ENCODE measurements at regions not wholly inside any gene's neighbourhood (a gene's known extent, or its start where the extent isn't known, plus 50 kb on each side); places are given as distances from the start of the nearest gene placed in this dataset.

GRCh38 chr10:81386817-81387216, 488.2 kb upstream of the NRG3 start:
- Histone ChIP-seq H3K27ac (ENCODE audit: low read depth, low read length) (no peak overlapping the region), H3K9me2 (replicated peaks; ENCODE audit: insufficient read depth, low read length) (no peaks in the 10 kb centered on the region), H3K4me3 (ENCODE audit: insufficient read depth, low read length, poor library complexity, severe bottlenecking) (no peak overlapping the region), H3F3A (ENCODE audit: insufficient read depth) (no peaks in the 10 kb centered on the region), H3K36me3 (ENCODE audit: low read length) (no peaks in the 10 kb centered on the region), H3K9me3 (ENCODE audit: insufficient read depth, low read length) (no peaks in the 10 kb centered on the region), H3K4me2 (ENCODE audit: low read depth, low read length, poor library complexity, severe bottlenecking) (no peak overlapping the region), H3K9ac (ENCODE audit: low read length) (no peak overlapping the region), H3K79me2 (ENCODE audit: insufficient read depth, low read length) (no peaks in the 10 kb centered on the region), H2AFZ (ENCODE audit: low read depth, low read length, severe bottlenecking) (no peak overlapping the region), H3K27me3 (ENCODE audit: low read length) (no peaks in the 10 kb centered on the region), H4K20me1 (ENCODE audit: low read depth, low read length) (no peaks in the 10 kb centered on the region)
- TF ChIP-seq EZH2phosphoT487 (conservative IDR thresholded peaks at IDR 0.05; ENCODE audit: low read length) = no peak
- TF ChIP-seq CTCF (IDR thresholded peaks at IDR 0.05; ENCODE audit: insufficient read depth, low read length, poor library complexity, severe bottlenecking) = no peak

GRCh38 chr10:81403451-81403850, 471.5 kb upstream of the NRG3 start:
- Histone ChIP-seq H3K4me3 (ENCODE audit: insufficient read depth, low read length, poor library complexity, severe bottlenecking) (no peak overlapping the region), H3K4me2 (ENCODE audit: low read depth, low read length, poor library complexity, severe bottlenecking) (no peak overlapping the region), H3K36me3 (ENCODE audit: low read length) (no peaks in the 10 kb centered on the region), H3K9me2 (replicated peaks; ENCODE audit: insufficient read depth, low read length) (no peaks in the 10 kb centered on the region), H3K27me3 (ENCODE audit: low read length) (no peaks in the 10 kb centered on the region), H2AFZ (ENCODE audit: low read depth, low read length, severe bottlenecking) (no peak overlapping the region), H3K9ac (ENCODE audit: low read length) (no peak overlapping the region), H3F3A (ENCODE audit: insufficient read depth) (no peaks in the 10 kb centered on the region), H4K20me1 (ENCODE audit: low read depth, low read length) (no peaks in the 10 kb centered on the region), H3K79me2 (ENCODE audit: insufficient read depth, low read length) (no peaks in the 10 kb centered on the region), H3K27ac (ENCODE audit: low read depth, low read length) (no peak overlapping the region), H3K9me3 (ENCODE audit: insufficient read depth, low read length) (no peaks in the 10 kb centered on the region)
- TF ChIP-seq EZH2phosphoT487 (conservative IDR thresholded peaks at IDR 0.05; ENCODE audit: low read length) (no peak), CTCF (IDR thresholded peaks at IDR 0.05; ENCODE audit: insufficient read depth, low read length, poor library complexity, severe bottlenecking) (no peak)

- Histone ChIP-seq H4K20me1 (ENCODE audit: low read depth, low read length) (no peaks in the 10 kb centered on the region), H3K9ac (ENCODE audit: low read length) (no peak overlapping the region), H3K4me2 (ENCODE audit: low read depth, low read length, poor library complexity, severe bottlenecking) (no peak overlapping the region), H3K27me3 (ENCODE audit: low read length) (no peaks in the 10 kb centered on the region), H3K9me2 (replicated peaks; ENCODE audit: insufficient read depth, low read length) (no peaks in the 10 kb centered on the region), H2AFZ (ENCODE audit: low read depth, low read length, severe bottlenecking) (no peak overlapping the region), H3K4me3 (ENCODE audit: insufficient read depth, low read length, poor library complexity, severe bottlenecking) (no peak overlapping the region), H3K36me3 (ENCODE audit: low read length) (no peaks in the 10 kb centered on the region), H3K27ac (ENCODE audit: low read depth, low read length) (no peak overlapping the region), H3K79me2 (ENCODE audit: insufficient read depth, low read length) (no peaks in the 10 kb centered on the region), H3K9me3 (ENCODE audit: insufficient read depth, low read length) (no peaks in the 10 kb centered on the region), H3F3A (ENCODE audit: insufficient read depth) (no peaks in the 10 kb centered on the region)
- TF ChIP-seq EZH2phosphoT487 (conservative IDR thresholded peaks at IDR 0.05; ENCODE audit: low read length) (no peak), CTCF (IDR thresholded peaks at IDR 0.05; ENCODE audit: insufficient read depth, low read length, poor library complexity, severe bottlenecking) (no peak)
These were observed 469.6 kb upstream of the NRG3 start for GRCh38 chr10:81405399-81405798.

GRCh38 chr10:81414038-81414437, 461.0 kb upstream of the NRG3 start:
- Histone ChIP-seq H3F3A (ENCODE audit: insufficient read depth) (no peaks in the 10 kb centered on the region), H3K27ac (ENCODE audit: low read depth, low read length) (no peak overlapping the region), H3K9ac (ENCODE audit: low read length) (no peak overlapping the region), H3K36me3 (ENCODE audit: low read length) (no peaks in the 10 kb centered on the region), H3K79me2 (ENCODE audit: insufficient read depth, low read length) (no peaks in the 10 kb centered on the region), H2AFZ (ENCODE audit: low read depth, low read length, severe bottlenecking) (no peak overlapping the region), H3K4me2 (ENCODE audit: low read depth, low read length, poor library complexity, severe bottlenecking) (no peak overlapping the region), H3K9me3 (ENCODE audit: insufficient read depth, low read length) (no peaks in the 10 kb centered on the region), H3K27me3 (ENCODE audit: low read length) (no peaks in the 10 kb centered on the region), H3K9me2 (replicated peaks; ENCODE audit: insufficient read depth, low read length) (no peaks in the 10 kb centered on the region), H3K4me3 (ENCODE audit: insufficient read depth, low read length, poor library complexity, severe bottlenecking) (no peak overlapping the region), H4K20me1 (ENCODE audit: low read depth, low read length) (no peaks in the 10 kb centered on the region)
- TF ChIP-seq EZH2phosphoT487 (conservative IDR thresholded peaks at IDR 0.05; ENCODE audit: low read length) (no peak), CTCF (IDR thresholded peaks at IDR 0.05; ENCODE audit: insufficient read depth, low read length, poor library complexity, severe bottlenecking) (no peak)

Data from SU-DHL-6 (cell line).